Dermis blood vessel endothelial cell (primary cell): ENCODE measurements at regions not wholly inside any gene's neighbourhood (a gene's known extent, or its start where the extent isn't known, plus 50 kb on each side); places are given as distances from the start of the nearest gene placed in this dataset.
A peak's percentile ranks its signal among the peaks of the same experiment; 100 is the strongest.

ENCODE experiments used
- DNase-seq: peaks from one replicate; pipeline ENCODE4 v3.0.0; 2010

GRCh38 chr11:94671553-94672366 is 96.4 kb upstream of the AMOTL1 start:
- DNase-seq: no peak

GRCh38 chr11:94672636-94673035 is 95.5 kb upstream of the AMOTL1 start:
- DNase-seq: no peak

GRCh38 chr11:94673386-94673785 is 94.8 kb upstream of the AMOTL1 start:
- DNase-seq: no peak

- DNase-seq: no peak
Observed at GRCh38 chr11:94673951-94674491, 94.1 kb upstream of the AMOTL1 start.

- no peak for DNase-seq
Observed at GRCh38 chr11:94675239-94675638, 92.9 kb upstream of the AMOTL1 start.

GRCh38 chr11:94675813-94676212 is 92.3 kb upstream of the AMOTL1 start:
- no peak for DNase-seq

- DNase-seq: no peak
Observed at GRCh38 chr11:94676814-94677213, 91.3 kb upstream of the AMOTL1 start.

GRCh38 chr11:94678236-94678635 is 89.9 kb upstream of the AMOTL1 start:
- no peak for DNase-seq

- DNase-seq: no peak
Observed at GRCh38 chr11:94678901-94679300, 89.3 kb upstream of the AMOTL1 start.

GRCh38 chr11:94680426-94680825 is 87.7 kb upstream of the AMOTL1 start:
- no peak for DNase-seq

- DNase-seq: no peak
Observed at GRCh38 chr11:94681140-94681539, 87.0 kb upstream of the AMOTL1 start.

GRCh38 chr11:94681852-94682251 is 86.3 kb upstream of the AMOTL1 start:
- no peak for DNase-seq

GRCh38 chr11:94694309-94695060 is 73.7 kb upstream of the AMOTL1 start:
- DNase-seq: no peak

GRCh38 chr11:94697156-94697555 is 71.0 kb upstream of the AMOTL1 start:
- no peak for DNase-seq

- no peak for DNase-seq
Observed at GRCh38 chr11:94700622-94701021, 67.5 kb upstream of the AMOTL1 start.

GRCh38 chr11:94702481-94702880 is 65.7 kb upstream of the AMOTL1 start:
- DNase-seq: no peak

GRCh38 chr11:94705419-94705818 is 62.7 kb upstream of the AMOTL1 start:
- DNase-seq: no peak

- DNase-seq: no peak
Observed at GRCh38 chr11:94705891-94706615, 62.1 kb upstream of the AMOTL1 start.

- DNase-seq: no peak
Observed at GRCh38 chr11:94708176-94708575, 60.0 kb upstream of the AMOTL1 start.

GRCh38 chr11:94708642-94709041 is 59.5 kb upstream of the AMOTL1 start:
- peak; percentile 13 for DNase-seq

GRCh38 chr11:94715225-94715624 is 52.9 kb upstream of the AMOTL1 start:
- no peak for DNase-seq

- no peak for DNase-seq
Observed at GRCh38 chr11:94717667-94718066, 50.5 kb upstream of the AMOTL1 start.
